ENCODE measurements at regions not wholly inside any gene's neighbourhood (a gene's known extent, or its start where the extent isn't known, plus 50 kb on each side); places are given as distances from the start of the nearest gene placed in this dataset.

DNA sequence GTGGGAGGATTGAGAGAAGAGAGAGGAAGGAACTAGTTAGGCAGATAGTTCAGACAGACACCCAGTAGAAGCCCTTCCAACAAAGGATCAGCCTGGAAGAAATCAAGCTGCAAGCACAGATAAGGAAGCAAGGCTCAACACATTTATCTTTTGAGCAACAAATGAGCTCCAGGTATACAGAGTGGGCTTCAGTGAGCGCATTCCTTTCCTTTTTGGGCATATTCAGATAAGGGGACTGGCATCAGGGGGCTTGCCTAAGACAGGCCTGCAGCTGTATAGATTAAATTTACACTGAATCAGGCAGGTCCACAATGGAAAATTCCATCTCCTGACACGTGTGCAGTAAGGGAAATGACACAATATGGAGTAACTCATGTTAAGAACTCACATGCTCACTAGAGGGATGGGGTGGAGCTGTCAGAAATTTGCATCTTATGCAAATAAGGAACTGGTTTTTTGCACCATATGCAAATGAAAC lies 147.2 kb downstream of the AKR1D1 start:
- no peak for TF ChIP-seq POLR2AphosphoS5 (IDR thresholded peaks at IDR 0.05)
- TF ChIP-seq, protein P1, sequence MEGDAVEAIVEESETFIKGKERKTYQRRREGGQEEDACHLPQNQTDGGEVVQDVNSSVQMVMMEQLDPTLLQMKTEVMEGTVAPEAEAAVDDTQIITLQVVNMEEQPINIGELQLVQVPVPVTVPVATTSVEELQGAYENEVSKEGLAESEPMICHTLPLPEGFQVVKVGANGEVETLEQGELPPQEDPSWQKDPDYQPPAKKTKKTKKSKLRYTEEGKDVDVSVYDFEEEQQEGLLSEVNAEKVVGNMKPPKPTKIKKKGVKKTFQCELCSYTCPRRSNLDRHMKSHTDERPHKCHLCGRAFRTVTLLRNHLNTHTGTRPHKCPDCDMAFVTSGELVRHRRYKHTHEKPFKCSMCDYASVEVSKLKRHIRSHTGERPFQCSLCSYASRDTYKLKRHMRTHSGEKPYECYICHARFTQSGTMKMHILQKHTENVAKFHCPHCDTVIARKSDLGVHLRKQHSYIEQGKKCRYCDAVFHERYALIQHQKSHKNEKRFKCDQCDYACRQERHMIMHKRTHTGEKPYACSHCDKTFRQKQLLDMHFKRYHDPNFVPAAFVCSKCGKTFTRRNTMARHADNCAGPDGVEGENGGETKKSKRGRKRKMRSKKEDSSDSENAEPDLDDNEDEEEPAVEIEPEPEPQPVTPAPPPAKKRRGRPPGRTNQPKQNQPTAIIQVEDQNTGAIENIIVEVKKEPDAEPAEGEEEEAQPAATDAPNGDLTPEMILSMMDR (IDR thresholded peaks at IDR 0.05; ENCODE audit: poor library complexity, severe bottlenecking): no peak
- no peak for TF ChIP-seq EZH2 (IDR thresholded peaks at IDR 0.05; ENCODE audit: borderline replicate concordance, insufficient read depth, low read length, poor library complexity, severe bottlenecking)

Data from neural cell (in vitro differentiated cells).